DND-41 (cell line): ENCODE measurements at regions not wholly inside any gene's neighbourhood (a gene's known extent, or its start where the extent isn't known, plus 50 kb on each side); places are given as distances from the start of the nearest gene placed in this dataset.

Source experiments
- ATAC-seq: fragments of 200-7000 bp; cut with Tn5 transposase; 3 replicates; pipeline ENCODE4 v1.9.1; 2021; ENCODE audit warnings: low read depth; ENCODE audit not compliant: insufficient read depth
- DNase-seq: peaks from one replicate; pipeline ENCODE4 v3.0.0-alpha.2; 2020
- H2AFZ ChIP-seq: 2 replicates; pipeline ENCODE4 v1.6.0; 2012; ENCODE audit warnings: low read depth, low read length
- H3K27ac ChIP-seq: 2 replicates; pipeline ENCODE4 v1.5.1; 2012; ENCODE audit warnings: low read length, inconsistent platforms
- H3K27me3 ChIP-seq: fragments of 200-600 bp; sonication (generic); 2 replicates; pipeline ENCODE4 v1.6.0; 2012; ENCODE audit warnings: low read length, mild to moderate bottlenecking, inconsistent platforms; ENCODE audit not compliant: insufficient read depth, poor library complexity
- H3K36me3 ChIP-seq: 2 replicates; pipeline ENCODE4 v1.5.1; 2012; ENCODE audit warnings: low read length, inconsistent platforms; ENCODE audit not compliant: insufficient read depth
- H3K4me1 ChIP-seq: 2 replicates; pipeline ENCODE4 v1.5.1; 2012; ENCODE audit warnings: mild to moderate bottlenecking, low read length; ENCODE audit not compliant: insufficient read depth
- H3K4me2 ChIP-seq: 2 replicates; pipeline ENCODE4 v1.6.0; 2012; ENCODE audit warnings: mild to moderate bottlenecking, moderate library complexity, low read length, inconsistent platforms; ENCODE audit not compliant: insufficient read depth
- H3K4me3 ChIP-seq, 2 experiments: fragments of 200-600 bp in 1 of 2; shearing (Covaris generic) in 1 of 2; 2 replicates each; pipeline ENCODE4 v1.5.1; 2012 to 2016; ENCODE audit warnings: inconsistent platforms in 2 of 2, low read length in 2 of 2, mild to moderate bottlenecking in 2 of 2, low read depth in 1 of 2, moderate library complexity in 1 of 2
- H3K79me2 ChIP-seq: 2 replicates; pipeline ENCODE4 v1.6.0; 2012; ENCODE audit warnings: low read length, inconsistent platforms; ENCODE audit not compliant: insufficient read depth
- H3K9ac ChIP-seq: 2 replicates; pipeline ENCODE4 v1.6.0; 2012; ENCODE audit warnings: low read depth, mild to moderate bottlenecking, inconsistent platforms, low read length, moderate library complexity
- H3K9me3 ChIP-seq: 2 replicates; pipeline ENCODE4 v1.5.1; 2012; ENCODE audit warnings: low read length, moderate library complexity, mild to moderate bottlenecking, inconsistent platforms; ENCODE audit not compliant: insufficient read depth, severe bottlenecking
- H4K20me1 ChIP-seq: 2 replicates; pipeline ENCODE4 v1.6.0; 2012; ENCODE audit warnings: low read length; ENCODE audit not compliant: insufficient read depth
- EZH2 ChIP-seq: IDR thresholded peaks from 3 replicates; pipeline ENCODE4 v1.6.1; 2012; ENCODE audit warnings: borderline replicate concordance, low read depth, mild to moderate bottlenecking, moderate library complexity, low read length, inconsistent platforms; ENCODE audit not compliant: severe bottlenecking
- TF ChIP-seq, protein P1 (sequence below): IDR thresholded peaks from 2 replicates; pipeline ENCODE4 v1.5.1; 2012; ENCODE audit warnings: borderline replicate concordance, low read length, moderate library complexity, mild to moderate bottlenecking; ENCODE audit not compliant: poor library complexity, severe bottlenecking; ENCODE audit errors: extremely low read depth

DNA sequence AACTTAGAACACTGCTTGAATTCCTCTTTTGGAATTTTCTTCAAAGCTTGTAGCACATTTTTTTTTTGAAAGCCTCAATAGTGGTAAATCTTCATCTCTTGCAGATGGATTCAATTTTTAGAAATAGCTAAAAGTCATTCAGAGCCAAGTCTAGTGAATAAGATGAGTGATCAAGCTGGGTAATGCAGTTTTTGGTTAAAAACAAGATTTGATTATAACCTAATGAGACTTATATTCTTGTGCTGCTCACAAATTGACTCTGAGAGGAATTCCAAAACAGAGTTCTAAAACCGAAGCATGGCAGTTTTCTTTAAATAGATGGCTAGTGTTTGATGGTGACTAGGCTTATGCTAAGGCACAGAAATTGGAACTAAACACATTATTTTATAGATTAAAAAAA, 2072.6 kb upstream of the CELF4 start:
- TF ChIP-seq, protein P1, sequence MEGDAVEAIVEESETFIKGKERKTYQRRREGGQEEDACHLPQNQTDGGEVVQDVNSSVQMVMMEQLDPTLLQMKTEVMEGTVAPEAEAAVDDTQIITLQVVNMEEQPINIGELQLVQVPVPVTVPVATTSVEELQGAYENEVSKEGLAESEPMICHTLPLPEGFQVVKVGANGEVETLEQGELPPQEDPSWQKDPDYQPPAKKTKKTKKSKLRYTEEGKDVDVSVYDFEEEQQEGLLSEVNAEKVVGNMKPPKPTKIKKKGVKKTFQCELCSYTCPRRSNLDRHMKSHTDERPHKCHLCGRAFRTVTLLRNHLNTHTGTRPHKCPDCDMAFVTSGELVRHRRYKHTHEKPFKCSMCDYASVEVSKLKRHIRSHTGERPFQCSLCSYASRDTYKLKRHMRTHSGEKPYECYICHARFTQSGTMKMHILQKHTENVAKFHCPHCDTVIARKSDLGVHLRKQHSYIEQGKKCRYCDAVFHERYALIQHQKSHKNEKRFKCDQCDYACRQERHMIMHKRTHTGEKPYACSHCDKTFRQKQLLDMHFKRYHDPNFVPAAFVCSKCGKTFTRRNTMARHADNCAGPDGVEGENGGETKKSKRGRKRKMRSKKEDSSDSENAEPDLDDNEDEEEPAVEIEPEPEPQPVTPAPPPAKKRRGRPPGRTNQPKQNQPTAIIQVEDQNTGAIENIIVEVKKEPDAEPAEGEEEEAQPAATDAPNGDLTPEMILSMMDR: no peak
- TF ChIP-seq EZH2: no peak
- Histone ChIP-seq H3K4me2 (no peak overlapping the region), H3K79me2 (no peaks in the 10 kb centered on the region), H3K9me3 (no peaks in the 10 kb centered on the region), H3K4me1 (no peaks in the 10 kb centered on the region), H3K27ac (no peak overlapping the region), H3K9ac (no peak overlapping the region), H4K20me1 (no peaks in the 10 kb centered on the region), H3K36me3 (no peaks in the 10 kb centered on the region), H3K27me3 (no peaks in the 10 kb centered on the region), H3K4me3 (no peak overlapping the region), H2AFZ (no peak overlapping the region)
- ATAC-seq (no peak), DNase-seq (no peak)

- DNase-seq (no peak), ATAC-seq (no peak)
- H3K9me3 ChIP-seq: no peaks in the 10 kb centered on the region
- no peak overlapping the region for H3K27ac ChIP-seq
- no peaks in the 10 kb centered on the region for H3K36me3 ChIP-seq
- no peaks in the 10 kb centered on the region for H3K79me2 ChIP-seq
- no peaks in the 10 kb centered on the region for H3K27me3 ChIP-seq
- no peak for TF ChIP-seq EZH2
- TF ChIP-seq, protein P1: no peak
- H3K4me2 ChIP-seq: no peak overlapping the region
- H3K4me3 ChIP-seq: no peak overlapping the region
- H3K4me1 ChIP-seq: no peaks in the 10 kb centered on the region
- no peaks in the 10 kb centered on the region for H4K20me1 ChIP-seq
- H2AFZ ChIP-seq: no peak overlapping the region
- H3K9ac ChIP-seq: no peak overlapping the region
Observed at GRCh38 chr18:39636931-39637330, 2071.3 kb upstream of the CELF4 start.

GRCh38 chr18:39635966-39636365, 2070.4 kb upstream of the CELF4 start:
- H3K79me2 ChIP-seq: no peaks in the 10 kb centered on the region
- DNase-seq (no peak), ATAC-seq (no peak)
- no peaks in the 10 kb centered on the region for H3K4me1 ChIP-seq
- TF ChIP-seq, protein P1: no peak
- TF ChIP-seq EZH2: no peak
- no peak overlapping the region for H2AFZ ChIP-seq
- H3K36me3 ChIP-seq: no peaks in the 10 kb centered on the region
- no peaks in the 10 kb centered on the region for H4K20me1 ChIP-seq
- H3K9me3 ChIP-seq: no peaks in the 10 kb centered on the region
- H3K9ac ChIP-seq: no peak overlapping the region
- H3K4me3 ChIP-seq: no peak overlapping the region
- no peak overlapping the region for H3K27ac ChIP-seq
- no peaks in the 10 kb centered on the region for H3K27me3 ChIP-seq
- H3K4me2 ChIP-seq: no peak overlapping the region

GRCh38 chr18:39635192-39635591, 2069.6 kb upstream of the CELF4 start:
- no peaks in the 10 kb centered on the region for H4K20me1 ChIP-seq
- no peak overlapping the region for H2AFZ ChIP-seq
- no peak overlapping the region for H3K4me2 ChIP-seq
- no peaks in the 10 kb centered on the region for H3K79me2 ChIP-seq
- H3K4me3 ChIP-seq: no peak overlapping the region
- H3K9me3 ChIP-seq: no peaks in the 10 kb centered on the region
- no peak overlapping the region for H3K9ac ChIP-seq
- no peak for ATAC-seq
- no peaks in the 10 kb centered on the region for H3K4me1 ChIP-seq
- TF ChIP-seq, protein P1: no peak
- TF ChIP-seq EZH2: no peak
- H3K27me3 ChIP-seq: no peaks in the 10 kb centered on the region
- no peak overlapping the region for H3K27ac ChIP-seq
- no peaks in the 10 kb centered on the region for H3K36me3 ChIP-seq
- DNase-seq: no peak
